ENCODE measurements at regions not wholly inside any gene's neighbourhood (a gene's known extent, or its start where the extent isn't known, plus 50 kb on each side); places are given as distances from the start of the nearest gene placed in this dataset.
"Not testable (repeated sequence)": the region's sequence is repeated elsewhere in the genome, so short reads cannot be mapped to it uniquely, and the experiment has no call there.

GRCh38 chr4:114034189-114034588 is 54.7 kb upstream of the ARSJ start:
- H3K9me3 Mint-ChIP-seq, result no peaks in the 10 kb centered on the region
- no peak overlapping the region for H3K4me3 Mint-ChIP-seq
- no peaks in the 10 kb centered on the region for H3K27me3 Mint-ChIP-seq
- no peaks in the 10 kb centered on the region for H3K4me1 Mint-ChIP-seq (ENCODE audit: low read depth)
- H3K27ac Mint-ChIP-seq, result no peak overlapping the region
- H3K36me3 Mint-ChIP-seq (ENCODE audit: low read depth), result no peaks in the 10 kb centered on the region
- intact Hi-C loops (cut with micrococcal nuclease), result no loop called here

DNA sequence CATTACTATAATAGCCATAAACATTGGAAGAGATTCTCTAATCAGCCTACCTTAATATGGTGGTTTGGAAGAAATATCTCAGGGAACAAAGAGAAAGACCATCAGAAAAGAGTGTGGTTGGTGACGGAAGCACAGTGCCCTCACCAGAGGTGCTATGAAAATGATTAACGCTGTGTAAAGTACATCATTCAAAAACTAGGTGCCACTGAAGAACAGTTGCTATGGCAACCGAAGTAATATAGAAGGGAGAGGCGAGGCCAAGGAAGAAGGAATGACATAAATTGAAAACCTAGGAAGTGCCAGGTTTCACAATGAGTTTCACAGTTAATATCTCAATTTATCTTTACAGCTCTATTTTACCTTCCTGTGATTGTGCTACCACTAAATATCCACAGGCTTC is 57.0 kb upstream of the ARSJ start:
- Mint-ChIP-seq H3K36me3 (ENCODE audit: low read depth) (no peaks in the 10 kb centered on the region), H3K27ac (no peak overlapping the region), H3K27me3 (no peaks in the 10 kb centered on the region), H3K4me1 (ENCODE audit: low read depth) (no peaks in the 10 kb centered on the region), H3K4me3 (no peak overlapping the region), H3K9me3 (no peaks in the 10 kb centered on the region)
- intact Hi-C loops (cut with micrococcal nuclease), result no loop called here

- H3K27ac Mint-ChIP-seq, result no peak overlapping the region
- H3K36me3 Mint-ChIP-seq (ENCODE audit: low read depth), result no peaks in the 10 kb centered on the region
- H3K4me1 Mint-ChIP-seq (ENCODE audit: low read depth), result no peaks in the 10 kb centered on the region
- H3K9me3 Mint-ChIP-seq, result no peaks in the 10 kb centered on the region
- H3K4me3 Mint-ChIP-seq, result no peak overlapping the region
- intact Hi-C loops (cut with micrococcal nuclease), result no loop called here
- no peaks in the 10 kb centered on the region for H3K27me3 Mint-ChIP-seq
These were observed 57.4 kb upstream of the ARSJ start for GRCh38 chr4:114036864-114037263.

DNA sequence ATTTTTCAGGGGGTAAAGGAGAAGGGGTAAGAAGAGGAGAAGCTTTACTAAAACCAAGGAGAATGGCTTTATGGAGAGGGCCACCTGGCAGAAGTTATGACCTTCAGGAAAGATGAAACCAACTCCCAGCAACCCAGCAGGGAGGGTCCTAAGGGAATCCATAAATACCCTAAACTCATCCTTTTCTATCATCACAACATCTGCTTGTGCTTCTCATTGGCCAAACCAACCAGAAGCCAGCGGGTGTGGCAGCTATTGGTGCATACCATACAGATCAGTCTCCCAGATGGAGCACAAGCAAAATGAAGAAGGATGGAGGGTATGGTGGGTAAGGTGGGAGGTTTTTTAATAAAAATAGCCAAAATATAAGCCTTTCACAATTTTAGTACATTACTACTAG is 58.5 kb upstream of the ARSJ start:
- Mint-ChIP-seq H3K4me1 (ENCODE audit: low read depth) (no peaks in the 10 kb centered on the region), H3K36me3 (ENCODE audit: low read depth) (no peaks in the 10 kb centered on the region), H3K4me3 (no peak overlapping the region), H3K9me3 (no peaks in the 10 kb centered on the region), H3K27me3 (no peaks in the 10 kb centered on the region), H3K27ac (no peak overlapping the region)
- intact Hi-C loops (cut with micrococcal nuclease), result no loop called here

GRCh38 chr4:114038762-114039387 is 59.4 kb upstream of the ARSJ start:
- no peak overlapping the region for H3K4me3 Mint-ChIP-seq
- intact Hi-C loops (cut with micrococcal nuclease), result no loop called here
- no peaks in the 10 kb centered on the region for H3K4me1 Mint-ChIP-seq (ENCODE audit: low read depth)
- no peaks in the 10 kb centered on the region for H3K27me3 Mint-ChIP-seq
- H3K27ac Mint-ChIP-seq, result no peak overlapping the region
- H3K36me3 Mint-ChIP-seq (ENCODE audit: low read depth), result no peaks in the 10 kb centered on the region
- H3K9me3 Mint-ChIP-seq, result no peaks in the 10 kb centered on the region

DNA sequence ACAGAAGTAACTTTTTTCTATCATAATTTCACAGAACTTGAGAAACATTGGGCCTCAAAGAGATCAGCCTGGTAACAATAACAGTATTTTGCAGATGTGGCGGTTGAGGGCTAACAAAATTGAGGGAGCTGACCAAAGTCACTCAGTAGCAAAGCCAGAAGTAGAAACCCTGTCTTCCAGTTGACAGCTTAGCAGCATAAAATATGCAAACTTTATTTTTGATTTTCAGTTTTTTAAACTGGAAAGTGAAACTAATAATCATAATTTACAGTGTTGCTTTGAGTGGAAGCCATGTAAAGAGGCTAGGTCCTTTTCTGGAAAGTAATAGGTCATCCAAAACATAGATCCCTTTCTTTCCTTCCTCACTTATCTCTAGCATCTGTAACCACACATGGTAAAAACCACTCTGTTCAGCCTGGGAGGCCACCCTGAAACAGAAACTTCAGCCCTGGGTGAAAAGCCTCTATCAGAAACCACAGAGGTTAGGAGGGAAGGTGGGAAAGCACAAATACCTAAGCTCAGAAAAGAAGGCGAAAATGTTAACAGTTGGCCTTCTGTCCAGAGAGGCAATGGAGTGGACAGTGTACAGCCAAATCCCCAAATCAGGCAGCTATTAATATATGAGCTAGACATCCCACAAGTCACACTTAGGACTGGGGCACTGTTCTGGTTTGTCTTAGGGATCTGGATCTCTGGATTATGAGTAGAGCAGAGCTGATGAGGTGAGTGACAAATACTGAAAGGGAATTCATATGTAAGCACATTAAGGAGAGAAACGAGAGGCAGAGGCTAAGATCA is 61.1 kb upstream of the ARSJ start:
- peaks cover 15% of the 10 kb centered on the region for H3K9me3 Mint-ChIP-seq
- intact Hi-C loops (cut with micrococcal nuclease), result no loop called here
- H3K4me1 Mint-ChIP-seq (ENCODE audit: low read depth), result no peaks in the 10 kb centered on the region
- peaks cover 1% of the 10 kb centered on the region for H3K27me3 Mint-ChIP-seq
- no peak overlapping the region for H3K4me3 Mint-ChIP-seq
- no peak overlapping the region for H3K27ac Mint-ChIP-seq
- no peaks in the 10 kb centered on the region for H3K36me3 Mint-ChIP-seq (ENCODE audit: low read depth)

- H3K36me3 Mint-ChIP-seq (ENCODE audit: low read depth), result no peaks in the 10 kb centered on the region
- H3K9me3 Mint-ChIP-seq, result peaks cover 19% of the 10 kb centered on the region
- H3K27ac Mint-ChIP-seq, result no peak overlapping the region
- H3K4me3 Mint-ChIP-seq, result no peak overlapping the region
- intact Hi-C loops (cut with micrococcal nuclease), result no loop called here
- H3K4me1 Mint-ChIP-seq (ENCODE audit: low read depth), result no peaks in the 10 kb centered on the region
- peaks cover 2% of the 10 kb centered on the region for H3K27me3 Mint-ChIP-seq
These were observed 61.6 kb upstream of the ARSJ start for GRCh38 chr4:114041117-114041475.

- no peak overlapping the region for H3K27ac Mint-ChIP-seq
These were observed 63.7 kb upstream of the ARSJ start for GRCh38 chr4:114043116-114043515.

GRCh38 chr4:114044351-114044750 is 64.9 kb upstream of the ARSJ start:
- H3K4me3 Mint-ChIP-seq; H3K27ac Mint-ChIP-seq; H3K4me1 Mint-ChIP-seq (ENCODE audit: low read depth); H3K27me3 Mint-ChIP-seq; intact Hi-C loops (cut with micrococcal nuclease); H3K36me3 Mint-ChIP-seq (ENCODE audit: low read depth): not testable (repeated sequence)
- peaks cover 19% of the 10 kb centered on the region for H3K9me3 Mint-ChIP-seq

More at GRCh38 chr4:114043116-114043515, 63.7 kb upstream of the ARSJ start:
- H3K36me3 Mint-ChIP-seq (ENCODE audit: low read depth), result no peaks in the 10 kb centered on the region
- no peak overlapping the region for H3K4me3 Mint-ChIP-seq
- peaks cover 19% of the 10 kb centered on the region for H3K9me3 Mint-ChIP-seq
- H3K27me3 Mint-ChIP-seq, result peaks cover 2% of the 10 kb centered on the region
- intact Hi-C loops (cut with micrococcal nuclease), result no loop called here
- H3K4me1 Mint-ChIP-seq (ENCODE audit: low read depth), result no peaks in the 10 kb centered on the region

GRCh38 chr4:114046331-114046730 is 66.9 kb upstream of the ARSJ start:
- Mint-ChIP-seq H3K9me3 (peaks cover 19% of the 10 kb centered on the region), H3K4me3 (no peak overlapping the region), H3K27me3 (peaks cover 2% of the 10 kb centered on the region), H3K36me3 (ENCODE audit: low read depth) (no peaks in the 10 kb centered on the region), H3K4me1 (ENCODE audit: low read depth) (no peaks in the 10 kb centered on the region), H3K27ac (no peak overlapping the region)
- intact Hi-C loops (cut with micrococcal nuclease), result no loop called here

DNA sequence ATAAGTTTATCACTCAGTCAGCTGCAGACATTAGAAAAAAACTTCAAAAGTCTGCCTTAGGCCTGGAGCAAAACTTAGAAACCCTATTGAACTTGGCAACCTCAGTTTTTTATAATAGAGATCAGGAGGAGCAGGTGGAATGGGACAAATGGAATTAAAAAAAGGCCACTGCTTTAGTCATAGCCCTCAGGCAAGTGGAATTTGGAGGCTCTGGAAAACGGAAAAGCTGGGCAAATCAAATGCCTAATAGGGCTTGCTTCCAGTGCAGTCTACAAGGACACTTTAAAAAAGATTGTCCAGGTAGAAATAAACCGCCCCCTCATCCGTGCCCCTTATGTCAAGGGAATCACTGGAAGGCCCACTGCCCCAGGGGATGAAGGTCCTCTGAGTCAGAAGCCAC is 68.7 kb upstream of the ARSJ start:
- peaks cover 19% of the 10 kb centered on the region for H3K9me3 Mint-ChIP-seq
- H3K27ac Mint-ChIP-seq; H3K4me1 Mint-ChIP-seq (ENCODE audit: low read depth); intact Hi-C loops (cut with micrococcal nuclease); H3K27me3 Mint-ChIP-seq; H3K4me3 Mint-ChIP-seq; H3K36me3 Mint-ChIP-seq (ENCODE audit: low read depth): not testable (repeated sequence)

GRCh38 chr4:114052227-114052626 is 72.8 kb upstream of the ARSJ start:
- H3K27me3 Mint-ChIP-seq, result no peaks in the 10 kb centered on the region
- peaks cover 7% of the 10 kb centered on the region for H3K9me3 Mint-ChIP-seq
- intact Hi-C loops (cut with micrococcal nuclease), result no loop called here
- no peak overlapping the region for H3K4me3 Mint-ChIP-seq
- H3K36me3 Mint-ChIP-seq (ENCODE audit: low read depth), result no peaks in the 10 kb centered on the region
- no peak overlapping the region for H3K27ac Mint-ChIP-seq
- H3K4me1 Mint-ChIP-seq (ENCODE audit: low read depth), result no peaks in the 10 kb centered on the region

DNA sequence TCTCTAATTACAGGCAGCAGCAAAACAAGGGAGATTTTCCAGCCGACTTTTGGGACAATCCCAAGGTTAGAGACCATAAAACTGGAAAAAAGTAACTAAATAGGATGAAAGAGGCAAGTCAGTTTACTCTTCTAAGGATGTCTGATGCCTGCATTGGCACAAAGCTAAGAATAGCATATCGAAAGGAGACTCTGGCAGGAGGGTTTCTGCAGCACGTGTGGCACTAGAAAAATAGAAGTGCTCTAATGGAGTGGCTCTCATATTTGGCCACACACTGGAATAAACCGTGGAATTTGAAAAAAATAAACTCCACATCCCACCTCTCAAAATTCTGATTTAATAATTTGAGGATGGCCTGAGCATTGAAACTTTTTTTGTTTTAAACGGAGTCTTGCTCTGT is 77.2 kb upstream of the ARSJ start:
- Mint-ChIP-seq H3K27me3 (no peaks in the 10 kb centered on the region), H3K9me3 (peaks cover 7% of the 10 kb centered on the region), H3K27ac (no peak overlapping the region), H3K4me3 (no peak overlapping the region), H3K36me3 (ENCODE audit: low read depth) (no peaks in the 10 kb centered on the region), H3K4me1 (ENCODE audit: low read depth) (no peaks in the 10 kb centered on the region)
- intact Hi-C loops (cut with micrococcal nuclease), result no loop called here

DNA sequence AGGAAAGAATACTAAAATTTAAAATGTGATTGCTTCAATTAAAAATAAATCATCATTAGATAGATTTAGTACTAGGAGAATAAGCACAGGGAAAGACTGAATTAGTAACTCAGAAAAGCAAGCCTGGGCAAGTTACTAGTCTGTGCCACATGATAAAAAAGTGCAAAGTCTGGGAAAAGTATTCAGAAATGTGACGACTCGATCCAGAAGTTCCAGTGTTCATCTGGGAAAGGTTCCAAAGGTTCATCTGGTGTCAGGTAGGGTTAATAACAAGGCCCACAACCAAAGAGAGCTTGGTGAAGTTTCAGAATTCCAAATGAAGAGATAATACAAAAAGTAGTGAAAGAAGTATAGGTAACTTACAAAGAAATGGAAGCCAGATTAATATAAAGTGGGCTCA is 78.3 kb upstream of the ARSJ start:
- peaks cover 7% of the 10 kb centered on the region for H3K9me3 Mint-ChIP-seq
- H3K36me3 Mint-ChIP-seq (ENCODE audit: low read depth), result no peaks in the 10 kb centered on the region
- intact Hi-C loops (cut with micrococcal nuclease), result no loop called here
- H3K4me1 Mint-ChIP-seq (ENCODE audit: low read depth), result no peaks in the 10 kb centered on the region
- H3K27ac Mint-ChIP-seq, result no peak overlapping the region
- H3K4me3 Mint-ChIP-seq, result no peak overlapping the region
- no peaks in the 10 kb centered on the region for H3K27me3 Mint-ChIP-seq

DNA sequence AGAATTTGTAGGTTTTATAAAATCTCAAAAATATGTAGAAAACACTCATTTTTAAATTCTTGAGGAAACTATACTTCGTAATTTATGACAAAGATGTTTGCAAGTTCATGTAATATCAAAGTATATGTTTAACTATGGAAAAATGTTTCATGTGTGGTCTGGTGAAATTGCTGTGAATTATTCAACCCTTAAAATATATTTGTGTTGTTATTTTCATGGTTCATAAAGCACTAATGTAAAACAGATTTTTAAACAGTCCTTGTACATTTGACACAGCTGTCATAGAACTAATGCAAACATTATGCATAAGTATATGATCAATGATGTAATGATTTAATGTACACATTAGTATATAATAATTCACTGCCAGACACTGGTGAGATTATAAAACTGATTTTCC is 83.1 kb upstream of the ARSJ start:
- intact Hi-C loops (cut with micrococcal nuclease), result no loop called here
- H3K27me3 Mint-ChIP-seq, result no peaks in the 10 kb centered on the region
- no peaks in the 10 kb centered on the region for H3K36me3 Mint-ChIP-seq (ENCODE audit: low read depth)
- H3K27ac Mint-ChIP-seq, result no peak overlapping the region
- no peak overlapping the region for H3K4me3 Mint-ChIP-seq
- no peaks in the 10 kb centered on the region for H3K4me1 Mint-ChIP-seq (ENCODE audit: low read depth)
- no peaks in the 10 kb centered on the region for H3K9me3 Mint-ChIP-seq
